ENCODE measurements at regions not wholly inside any gene's neighbourhood (a gene's known extent, or its start where the extent isn't known, plus 50 kb on each side); places are given as distances from the start of the nearest gene placed in this dataset.

DNA sequence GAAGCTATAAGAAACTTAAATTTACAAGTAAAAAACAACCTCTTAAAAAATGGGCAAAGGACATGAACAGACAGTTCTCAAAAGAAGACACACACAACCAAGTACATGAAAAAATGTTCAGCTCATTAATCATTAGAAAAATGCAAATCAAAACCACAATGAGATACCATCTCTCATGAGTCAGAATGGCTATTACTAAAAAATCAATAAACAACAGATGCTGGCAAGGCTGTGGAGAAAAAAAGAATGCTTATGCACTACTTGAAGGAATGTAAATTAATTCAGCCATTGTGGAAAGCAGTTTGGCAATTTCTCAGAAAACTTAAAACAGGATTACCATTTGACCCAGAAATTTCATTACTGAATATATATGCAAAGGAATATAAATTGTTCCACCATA is 666.3 kb upstream of the GRIA3 start:
- TF ChIP-seq, protein P1, sequence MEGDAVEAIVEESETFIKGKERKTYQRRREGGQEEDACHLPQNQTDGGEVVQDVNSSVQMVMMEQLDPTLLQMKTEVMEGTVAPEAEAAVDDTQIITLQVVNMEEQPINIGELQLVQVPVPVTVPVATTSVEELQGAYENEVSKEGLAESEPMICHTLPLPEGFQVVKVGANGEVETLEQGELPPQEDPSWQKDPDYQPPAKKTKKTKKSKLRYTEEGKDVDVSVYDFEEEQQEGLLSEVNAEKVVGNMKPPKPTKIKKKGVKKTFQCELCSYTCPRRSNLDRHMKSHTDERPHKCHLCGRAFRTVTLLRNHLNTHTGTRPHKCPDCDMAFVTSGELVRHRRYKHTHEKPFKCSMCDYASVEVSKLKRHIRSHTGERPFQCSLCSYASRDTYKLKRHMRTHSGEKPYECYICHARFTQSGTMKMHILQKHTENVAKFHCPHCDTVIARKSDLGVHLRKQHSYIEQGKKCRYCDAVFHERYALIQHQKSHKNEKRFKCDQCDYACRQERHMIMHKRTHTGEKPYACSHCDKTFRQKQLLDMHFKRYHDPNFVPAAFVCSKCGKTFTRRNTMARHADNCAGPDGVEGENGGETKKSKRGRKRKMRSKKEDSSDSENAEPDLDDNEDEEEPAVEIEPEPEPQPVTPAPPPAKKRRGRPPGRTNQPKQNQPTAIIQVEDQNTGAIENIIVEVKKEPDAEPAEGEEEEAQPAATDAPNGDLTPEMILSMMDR (IDR thresholded peaks at IDR 0.05): no peak
- TF ChIP-seq EP300 (IDR thresholded peaks at IDR 0.05): no peak
